HCT116 (cell line): ENCODE measurements at regions not wholly inside any gene's neighbourhood (a gene's known extent, or its start where the extent isn't known, plus 50 kb on each side); places are given as distances from the start of the nearest gene placed in this dataset.

Experiments used
- ATAC-seq: fragments of 200-7000 bp; cut with Tn5 transposase; 2 replicates; pipeline ENCODE4 v1.9.1; 2020; ENCODE audit warnings: mild to moderate bottlenecking, moderate library complexity
- BruUV-seq: library from RNA; stranded (reverse); fragments of 400-500 nt; replicated peaks from 2 replicates; lab custom pipeline; 2021; lab: Mats Ljungman, UMichigan
- CTCF ChIA-PET: fragments of 300-600 bp; sonication (Branson Sonifier 250); formaldehyde crosslinking; loops from one replicate; lab custom pipeline; 2021; ENCODE audit warnings: antibody characterized with exemption; lab: Charles Lee
- POLR2A ChIA-PET: fragments of 300-600, 350-600 bp; sonication (Branson Sonifier 250); formaldehyde crosslinking; loops from one replicate; lab custom pipeline; 2021; ENCODE audit warnings: antibody characterized with exemption; lab: Charles Lee
- RAD21 ChIA-PET, 2 experiments: fragments of 300-600 bp; sonication (Branson Sonifier 250); formaldehyde crosslinking; loops; one replicate each; lab custom pipeline; 2023; ENCODE audit warnings: low total read pairs in 2 of 2; ENCODE audit not compliant: uncharacterized antibody in 2 of 2, unreplicated experiment in 2 of 2, low non-redundant PET in 1 of 2; lab: Charles Lee
- DNase-seq: peaks from one replicate; pipeline ENCODE4 v3.0.0-alpha.2; 2010; ENCODE audit warnings: low read depth, low spot score
- H2AFZ ChIP-seq: fragments of 200-600 bp; shearing (Covaris generic), sonication (generic); 2 replicates; pipeline ENCODE4 v1.6.1; 2017; ENCODE audit warnings: low read depth, mixed run types, mixed read lengths, antibody characterized with exemption, low read length; ENCODE audit not compliant: poor library complexity, severe bottlenecking
- H3K27ac ChIP-seq: 2 replicates; pipeline ENCODE4 v1.5.1; 2012; ENCODE audit warnings: low read depth, low read length
- H3K27me3 ChIP-seq: fragments of 200-600 bp; sonication (generic); 2 replicates; pipeline ENCODE4 v1.6.1; 2016; ENCODE audit warnings: mixed run types, low read length, mixed read lengths; ENCODE audit not compliant: insufficient read depth
- H3K36me3 ChIP-seq, 2 experiments: fragments of 200-500 bp in 1 of 2; fragments of 200-600 bp in 1 of 2; sonication (Bioruptor generic) in 1 of 2; sonication (generic) in 1 of 2; 2 replicates each; pipeline versions ENCODE4 v1.5.1 to v1.6.1; 2014 to 2016; ENCODE audit warnings: low read length in 2 of 2, inconsistent platforms in 1 of 2, mixed read lengths in 1 of 2, mixed run types in 1 of 2; ENCODE audit not compliant: insufficient read depth in 2 of 2, control insufficient read depth in 1 of 2
- H3K4me1 ChIP-seq, 2 experiments: fragments of 200-600 bp in 1 of 2; sonication (generic) in 1 of 2; 2 replicates each; pipeline versions ENCODE4 v1.5.1 to v1.6.1; 2012 to 2017; ENCODE audit warnings: low read length in 2 of 2, inconsistent platforms in 1 of 2, mild to moderate bottlenecking in 1 of 2, mixed read lengths in 1 of 2, mixed run types in 1 of 2, moderate library complexity in 1 of 2; ENCODE audit not compliant: insufficient read depth in 2 of 2, control insufficient read depth in 1 of 2
- H3K4me2 ChIP-seq: fragments of 200-600 bp; sonication (generic); 2 replicates; pipeline ENCODE4 v1.6.1; 2017; ENCODE audit warnings: mixed run types, low read length, mixed read lengths
- H3K4me3 ChIP-seq, 2 experiments: fragments of 200-600 bp in 1 of 2; sonication (generic) in 1 of 2; replicated peaks in 1 of 2; 2 replicates each; pipeline ENCODE4 v1.5.1; 2011 to 2016; ENCODE audit warnings: low read length in 2 of 2, control low read depth in 1 of 2, low read depth in 1 of 2, mild to moderate bottlenecking in 1 of 2, mixed read lengths in 1 of 2, mixed run types in 1 of 2
- H3K79me2 ChIP-seq: fragments of 200-600 bp; sonication (generic); 2 replicates; pipeline ENCODE4 v1.6.1; 2017; ENCODE audit warnings: mild to moderate bottlenecking, mixed run types, low read length, moderate library complexity, mixed read lengths; ENCODE audit not compliant: insufficient read depth
- H3K9ac ChIP-seq: fragments of 200-600 bp; sonication (generic); 2 replicates; pipeline ENCODE4 v1.6.1; 2016; ENCODE audit warnings: low read length, mixed read lengths
- H3K9me2 ChIP-seq: fragments of 200-600 bp; sonication (generic), shearing (Covaris generic); 2 replicates; pipeline ENCODE4 v1.6.1; 2017; ENCODE audit warnings: mixed run types, mild to moderate bottlenecking, moderate library complexity; ENCODE audit not compliant: insufficient read depth
- H3K9me3 ChIP-seq, 2 experiments: fragments of 200-500 bp in 1 of 2; fragments of 200-600 bp in 1 of 2; sonication (Bioruptor generic) in 1 of 2; sonication (generic) in 1 of 2; 2 replicates each; pipeline ENCODE4 v1.6.1; 2014 to 2017; ENCODE audit warnings: low read length in 2 of 2, mixed read lengths in 2 of 2, inconsistent platforms in 1 of 2, low read depth in 1 of 2, mild to moderate bottlenecking in 1 of 2, mixed run types in 1 of 2, moderate library complexity in 1 of 2; ENCODE audit not compliant: control insufficient read depth in 1 of 2, insufficient read depth in 1 of 2
- H4K20me1 ChIP-seq: fragments of 200-600 bp; sonication (generic), shearing (Covaris generic); 2 replicates; pipeline ENCODE4 v1.6.1; 2017; ENCODE audit warnings: mixed run types, mild to moderate bottlenecking, moderate library complexity; ENCODE audit not compliant: insufficient read depth
- CBX3 ChIP-seq: IDR thresholded peaks from 2 replicates; pipeline ENCODE4 v1.6.1; 2012; ENCODE audit warnings: low read depth
- ELF1 ChIP-seq: IDR thresholded peaks from 2 replicates; pipeline ENCODE4 v1.6.1; 2012; ENCODE audit warnings: low read depth, borderline replicate concordance
- EZH2 ChIP-seq: fragments of 200-600 bp; sonication (generic); IDR thresholded peaks from 2 replicates; pipeline ENCODE4 v1.6.1; 2017; ENCODE audit warnings: antibody characterized with exemption, mixed run types
- EZH2phosphoT487 ChIP-seq: fragments of 200-600 bp; IDR thresholded peaks from 2 replicates; pipeline ENCODE4 v1.6.1; 2018; ENCODE audit warnings: antibody characterized with exemption, borderline replicate concordance
- FOSL1 ChIP-seq: IDR thresholded peaks from 2 replicates; pipeline ENCODE4 v1.6.1; 2012; ENCODE audit warnings: low read depth
- JUND ChIP-seq: IDR thresholded peaks from 2 replicates; pipeline ENCODE4 v1.6.1; 2012
- POLR2A ChIP-seq: IDR thresholded peaks from 2 replicates; pipeline ENCODE4 v1.7.0; 2011; ENCODE audit warnings: borderline replicate concordance; ENCODE audit not compliant: insufficient read depth, insufficient read length; ENCODE audit errors: extremely low read depth
- POLR2AphosphoS5 ChIP-seq: IDR thresholded peaks from 2 replicates; pipeline ENCODE4 v1.6.1; 2011; ENCODE audit warnings: mild to moderate bottlenecking, low read depth, low read length, moderate library complexity
- RAD21 ChIP-seq: IDR thresholded peaks from 2 replicates; pipeline ENCODE4 v1.6.1; 2012; ENCODE audit warnings: low read depth, mild to moderate bottlenecking
- SP1 ChIP-seq: IDR thresholded peaks from 2 replicates; pipeline ENCODE4 v1.6.1; 2012; ENCODE audit warnings: low read depth
- SRF ChIP-seq: IDR thresholded peaks from 2 replicates; pipeline ENCODE4 v1.6.1; 2012; ENCODE audit warnings: low read depth
- ZFX ChIP-seq: fragments of 450-650 bp; IDR thresholded peaks from 2 replicates; pipeline ENCODE4 v1.6.1; 2017
- ZNF274 ChIP-seq: fragments of 200-500 bp; sonication (Bioruptor generic); IDR thresholded peaks from 2 replicates; pipeline ENCODE4 v1.6.1; 2014; ENCODE audit warnings: mild to moderate bottlenecking, low read depth, low read length, inconsistent platforms
- intact Hi-C: fragments of 100-400 bp; cut with micrococcal nuclease; formaldehyde crosslinking; loops from 2 replicates; pipeline ENCODE4 v1.10.0; 2022
- TF ChIP-seq, protein P1 (sequence below): IDR thresholded peaks from 2 replicates; pipeline ENCODE4 v1.6.1; 2012; ENCODE audit warnings: low read depth
- TF ChIP-seq, protein P2 (sequence below): IDR thresholded peaks from 2 replicates; pipeline ENCODE4 v1.6.1; 2012
- TF ChIP-seq, protein P3 (sequence below): IDR thresholded peaks from 2 replicates; pipeline ENCODE4 v1.6.1; 2012
- TF ChIP-seq, protein P4 (sequence below), 3 experiments: fragments of 200-600 bp in 1 of 3; sonication (generic) in 1 of 3; IDR thresholded peaks in 2 of 3; conservative IDR thresholded peaks in 1 of 3; 2 replicates each; pipeline ENCODE4 v1.5.1; 2012 to 2017; ENCODE audit warnings: low read depth in 2 of 3, low read length in 2 of 3, antibody characterized with exemption in 1 of 3, borderline replicate concordance in 1 of 3, control low read depth in 1 of 3, mild to moderate bottlenecking in 1 of 3, mixed read lengths in 1 of 3, mixed run types in 1 of 3, moderate library complexity in 1 of 3; ENCODE audit not compliant: insufficient read depth in 1 of 3

DNA sequence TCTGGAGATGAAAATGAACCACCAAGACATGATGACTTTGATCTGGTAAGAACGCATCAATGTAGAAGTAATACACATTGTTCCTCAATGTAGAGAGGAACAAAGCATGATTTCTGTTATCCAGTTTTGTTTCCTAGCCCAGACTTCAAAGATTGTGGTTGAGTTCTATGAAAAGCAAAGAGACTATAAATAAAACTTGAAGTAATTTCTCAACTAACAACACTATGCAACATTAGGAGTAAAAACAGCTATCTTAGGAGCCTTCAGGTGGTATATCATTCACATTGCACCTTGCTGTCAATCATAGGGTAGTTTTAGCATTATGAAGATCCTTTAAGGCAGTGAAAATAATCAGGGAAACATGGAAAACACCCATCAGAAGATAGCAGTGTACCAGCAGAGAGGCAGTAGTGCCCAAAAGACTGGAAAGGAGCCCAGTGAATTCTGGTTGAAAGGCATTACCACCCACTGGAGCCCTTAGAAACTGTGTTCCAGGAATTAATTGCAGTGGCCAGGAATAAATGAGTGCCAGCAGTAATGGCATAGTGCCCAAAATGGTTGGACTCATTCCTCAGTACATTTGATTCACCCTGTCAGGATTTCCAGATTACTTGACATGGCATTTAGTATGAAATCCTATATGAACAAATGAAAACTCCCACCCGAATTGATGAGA lies 300.7 kb upstream of the CXXC4 start:
- H4K20me1 ChIP-seq, result no peaks in the 10 kb centered on the region
- DNase-seq, result no peak
- no peak overlapping the region for H3K4me3 ChIP-seq
- no peaks in the 10 kb centered on the region for H3K36me3 ChIP-seq
- RAD21 ChIA-PET, result no interaction called here
- no peak overlapping the region for H2AFZ ChIP-seq
- 0 out of 2 replicates have a peak, but pooled peaks cover 4% of the 10 kb centered on the region for H3K9me2 ChIP-seq
- H3K27me3 ChIP-seq, result no peaks in the 10 kb centered on the region
- H3K4me1 ChIP-seq, result no peaks in the 10 kb centered on the region
- no peak overlapping the region for H3K4me2 ChIP-seq
- no peak for ATAC-seq
- CTCF ChIA-PET, result no interaction called here
- intact Hi-C loops, result no loop called here
- H3K9ac ChIP-seq, result no peak overlapping the region
- H3K27ac ChIP-seq, result no peak overlapping the region
- POLR2A ChIA-PET, result no interaction called here
- no peaks in the 10 kb centered on the region for H3K9me3 ChIP-seq
- H3K79me2 ChIP-seq, result no peaks in the 10 kb centered on the region
- TF ChIP-seq POLR2A (no peak), EZH2phosphoT487 (no peak), CBX3 (no peak), ZNF274 (no peak), ZFX (no peak), EZH2 (no peak), POLR2AphosphoS5 (no peak), SP1 (no peak), JUND (no peak), ELF1 (no peak), SRF (no peak), FOSL1 (no peak), RAD21 (no peak)
- TF ChIP-seq, protein P1, sequence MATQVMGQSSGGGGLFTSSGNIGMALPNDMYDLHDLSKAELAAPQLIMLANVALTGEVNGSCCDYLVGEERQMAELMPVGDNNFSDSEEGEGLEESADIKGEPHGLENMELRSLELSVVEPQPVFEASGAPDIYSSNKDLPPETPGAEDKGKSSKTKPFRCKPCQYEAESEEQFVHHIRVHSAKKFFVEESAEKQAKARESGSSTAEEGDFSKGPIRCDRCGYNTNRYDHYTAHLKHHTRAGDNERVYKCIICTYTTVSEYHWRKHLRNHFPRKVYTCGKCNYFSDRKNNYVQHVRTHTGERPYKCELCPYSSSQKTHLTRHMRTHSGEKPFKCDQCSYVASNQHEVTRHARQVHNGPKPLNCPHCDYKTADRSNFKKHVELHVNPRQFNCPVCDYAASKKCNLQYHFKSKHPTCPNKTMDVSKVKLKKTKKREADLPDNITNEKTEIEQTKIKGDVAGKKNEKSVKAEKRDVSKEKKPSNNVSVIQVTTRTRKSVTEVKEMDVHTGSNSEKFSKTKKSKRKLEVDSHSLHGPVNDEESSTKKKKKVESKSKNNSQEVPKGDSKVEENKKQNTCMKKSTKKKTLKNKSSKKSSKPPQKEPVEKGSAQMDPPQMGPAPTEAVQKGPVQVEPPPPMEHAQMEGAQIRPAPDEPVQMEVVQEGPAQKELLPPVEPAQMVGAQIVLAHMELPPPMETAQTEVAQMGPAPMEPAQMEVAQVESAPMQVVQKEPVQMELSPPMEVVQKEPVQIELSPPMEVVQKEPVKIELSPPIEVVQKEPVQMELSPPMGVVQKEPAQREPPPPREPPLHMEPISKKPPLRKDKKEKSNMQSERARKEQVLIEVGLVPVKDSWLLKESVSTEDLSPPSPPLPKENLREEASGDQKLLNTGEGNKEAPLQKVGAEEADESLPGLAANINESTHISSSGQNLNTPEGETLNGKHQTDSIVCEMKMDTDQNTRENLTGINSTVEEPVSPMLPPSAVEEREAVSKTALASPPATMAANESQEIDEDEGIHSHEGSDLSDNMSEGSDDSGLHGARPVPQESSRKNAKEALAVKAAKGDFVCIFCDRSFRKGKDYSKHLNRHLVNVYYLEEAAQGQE, result no peak
- TF ChIP-seq, protein P2, sequence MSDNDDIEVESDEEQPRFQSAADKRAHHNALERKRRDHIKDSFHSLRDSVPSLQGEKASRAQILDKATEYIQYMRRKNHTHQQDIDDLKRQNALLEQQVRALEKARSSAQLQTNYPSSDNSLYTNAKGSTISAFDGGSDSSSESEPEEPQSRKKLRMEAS, result no peak
- TF ChIP-seq, protein P3, sequence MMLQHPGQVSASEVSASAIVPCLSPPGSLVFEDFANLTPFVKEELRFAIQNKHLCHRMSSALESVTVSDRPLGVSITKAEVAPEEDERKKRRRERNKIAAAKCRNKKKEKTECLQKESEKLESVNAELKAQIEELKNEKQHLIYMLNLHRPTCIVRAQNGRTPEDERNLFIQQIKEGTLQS, result no peak
- TF ChIP-seq, protein P4, sequence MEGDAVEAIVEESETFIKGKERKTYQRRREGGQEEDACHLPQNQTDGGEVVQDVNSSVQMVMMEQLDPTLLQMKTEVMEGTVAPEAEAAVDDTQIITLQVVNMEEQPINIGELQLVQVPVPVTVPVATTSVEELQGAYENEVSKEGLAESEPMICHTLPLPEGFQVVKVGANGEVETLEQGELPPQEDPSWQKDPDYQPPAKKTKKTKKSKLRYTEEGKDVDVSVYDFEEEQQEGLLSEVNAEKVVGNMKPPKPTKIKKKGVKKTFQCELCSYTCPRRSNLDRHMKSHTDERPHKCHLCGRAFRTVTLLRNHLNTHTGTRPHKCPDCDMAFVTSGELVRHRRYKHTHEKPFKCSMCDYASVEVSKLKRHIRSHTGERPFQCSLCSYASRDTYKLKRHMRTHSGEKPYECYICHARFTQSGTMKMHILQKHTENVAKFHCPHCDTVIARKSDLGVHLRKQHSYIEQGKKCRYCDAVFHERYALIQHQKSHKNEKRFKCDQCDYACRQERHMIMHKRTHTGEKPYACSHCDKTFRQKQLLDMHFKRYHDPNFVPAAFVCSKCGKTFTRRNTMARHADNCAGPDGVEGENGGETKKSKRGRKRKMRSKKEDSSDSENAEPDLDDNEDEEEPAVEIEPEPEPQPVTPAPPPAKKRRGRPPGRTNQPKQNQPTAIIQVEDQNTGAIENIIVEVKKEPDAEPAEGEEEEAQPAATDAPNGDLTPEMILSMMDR (IDR thresholded peaks at IDR 0.05 in 2 of 3, conservative IDR thresholded peaks at IDR 0.05 in 1 of 3; ENCODE audit: borderline replicate concordance in 1 of 3, insufficient read depth in 1 of 3, low read depth in 2 of 3, low read length in 2 of 3), result no peak
- BruUV-seq, result no TSS peak
